ENCODE measurements at regions not wholly inside any gene's neighbourhood (a gene's known extent, or its start where the extent isn't known, plus 50 kb on each side); places are given as distances from the start of the nearest gene placed in this dataset.

DNA sequence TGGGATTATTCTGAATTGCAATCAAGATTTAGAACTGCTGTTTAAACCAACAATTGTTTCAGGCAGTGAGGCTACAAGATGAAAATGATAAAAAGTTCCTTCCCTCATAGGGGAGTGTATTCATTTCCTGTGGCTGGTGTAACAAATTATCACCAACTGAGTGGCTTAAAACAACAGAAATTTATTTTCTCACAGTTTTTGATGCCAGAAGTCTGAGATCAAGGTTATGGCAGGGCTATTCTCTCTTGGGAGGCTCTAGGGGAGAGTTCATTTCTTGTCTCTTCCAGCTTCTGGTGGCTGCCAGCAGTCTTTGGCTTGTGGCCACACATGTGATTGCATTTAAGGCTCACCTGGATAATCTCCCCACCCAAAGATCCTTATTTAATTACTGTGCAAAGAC lies 290.5 kb upstream of the ZSWIM2 start:
- DNase-seq (ENCODE audit: low read depth, low spot score): no peak

GRCh38 chr2:187138265-187138664 lies 289.3 kb upstream of the ZSWIM2 start:
- peak; percentile 61 for DNase-seq (ENCODE audit: low read depth, low spot score)

- DNase-seq (ENCODE audit: low read depth, low spot score): peak; percentile 92
Measured at GRCh38 chr2:187136646-187137045, 287.7 kb upstream of the ZSWIM2 start.

GRCh38 chr2:187134306-187134705 lies 285.3 kb upstream of the ZSWIM2 start:
- no peak for DNase-seq (ENCODE audit: low read depth, low spot score)

GRCh38 chr2:187129868-187130267 lies 280.9 kb upstream of the ZSWIM2 start:
- DNase-seq (ENCODE audit: low read depth, low spot score): no peak

DNA sequence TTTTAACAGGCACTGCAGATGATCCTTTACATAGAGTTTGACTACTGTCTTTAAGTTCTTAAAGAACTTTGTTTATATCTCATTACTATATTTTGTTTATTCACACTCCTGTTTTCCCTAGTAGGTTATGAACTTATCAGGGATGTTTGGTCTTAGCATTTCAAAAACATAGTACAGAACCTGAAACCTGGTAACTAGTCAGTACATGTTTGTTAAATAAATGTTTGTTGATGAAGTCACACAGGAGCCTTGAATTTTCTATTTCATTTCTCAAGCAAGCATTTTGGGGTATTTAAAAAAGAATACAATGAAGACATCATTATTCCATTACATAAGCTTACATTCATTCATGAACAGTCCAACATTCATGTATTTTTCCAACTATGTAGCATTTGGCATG lies 280.3 kb upstream of the ZSWIM2 start:
- DNase-seq (ENCODE audit: low read depth, low spot score): no peak

DNA sequence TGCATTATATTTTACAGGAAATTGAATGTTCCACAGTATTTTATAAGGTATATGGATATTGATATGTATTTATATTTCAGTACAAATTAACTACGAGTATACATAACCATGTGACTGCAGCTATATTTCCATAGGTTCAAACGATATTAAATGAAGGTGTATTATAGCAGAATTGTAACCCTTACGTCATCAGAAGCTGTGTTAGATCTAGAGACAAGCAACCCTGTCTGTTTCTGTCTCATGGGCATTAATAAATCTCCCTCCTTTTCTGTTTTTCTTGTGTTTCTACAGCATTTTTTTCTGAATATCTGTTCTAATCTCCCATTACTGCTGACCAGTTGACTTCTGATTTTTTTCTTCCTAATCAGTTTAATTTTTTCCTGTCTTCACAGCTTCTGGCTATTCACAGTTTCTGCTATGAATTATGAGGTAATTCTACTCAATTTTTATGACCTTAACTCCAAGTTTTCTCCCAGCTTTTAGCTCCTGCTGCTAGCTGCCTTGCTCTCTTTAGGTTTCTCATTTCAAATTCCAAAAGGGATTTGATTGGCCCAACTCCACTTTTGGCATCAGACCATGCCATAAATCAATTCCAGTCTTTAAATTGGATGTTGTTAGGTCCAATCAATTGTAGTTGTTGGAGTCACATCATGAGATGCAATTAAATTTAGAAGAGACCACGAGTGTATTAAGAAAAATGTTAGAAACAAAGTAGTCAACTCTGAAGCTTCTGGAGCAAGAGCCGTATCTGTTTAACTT lies 277.5 kb upstream of the ZSWIM2 start:
- no peak for DNase-seq (ENCODE audit: low read depth, low spot score)

DNA sequence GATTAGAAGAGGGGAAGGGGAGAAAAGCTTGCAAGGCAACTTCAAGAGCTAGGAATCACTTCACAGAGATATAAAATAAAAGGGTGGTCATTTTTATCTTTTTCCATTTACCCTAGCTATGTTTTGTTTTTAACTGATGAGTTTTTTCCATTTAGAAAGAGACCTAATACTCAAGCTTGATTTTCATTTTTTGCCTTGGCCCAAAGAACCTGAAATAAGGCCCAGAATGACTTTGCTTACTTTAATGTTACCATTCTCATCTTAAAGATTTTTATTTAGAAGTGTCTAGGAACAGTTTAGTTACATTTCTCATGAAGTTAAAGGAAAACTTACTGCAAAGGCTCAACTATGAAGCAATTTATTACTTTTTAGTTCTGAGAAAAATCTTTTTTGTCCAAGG lies 276.3 kb upstream of the ZSWIM2 start:
- no peak for DNase-seq (ENCODE audit: low read depth, low spot score)

- DNase-seq (ENCODE audit: low read depth, low spot score): no peak
Measured at GRCh38 chr2:187124529-187124928, 275.6 kb upstream of the ZSWIM2 start.

- DNase-seq (ENCODE audit: low read depth, low spot score): no peak
Measured at GRCh38 chr2:187118331-187119099, 269.5 kb upstream of the ZSWIM2 start.

- DNase-seq (ENCODE audit: low read depth, low spot score): no peak
Measured at GRCh38 chr2:187117483-187117882, 268.5 kb upstream of the ZSWIM2 start.

GRCh38 chr2:187115627-187116026 lies 266.7 kb upstream of the ZSWIM2 start:
- no peak for DNase-seq (ENCODE audit: low read depth, low spot score)

- no peak for DNase-seq (ENCODE audit: low read depth, low spot score)
Measured at GRCh38 chr2:187107001-187107400, 258.0 kb upstream of the ZSWIM2 start.

DNA sequence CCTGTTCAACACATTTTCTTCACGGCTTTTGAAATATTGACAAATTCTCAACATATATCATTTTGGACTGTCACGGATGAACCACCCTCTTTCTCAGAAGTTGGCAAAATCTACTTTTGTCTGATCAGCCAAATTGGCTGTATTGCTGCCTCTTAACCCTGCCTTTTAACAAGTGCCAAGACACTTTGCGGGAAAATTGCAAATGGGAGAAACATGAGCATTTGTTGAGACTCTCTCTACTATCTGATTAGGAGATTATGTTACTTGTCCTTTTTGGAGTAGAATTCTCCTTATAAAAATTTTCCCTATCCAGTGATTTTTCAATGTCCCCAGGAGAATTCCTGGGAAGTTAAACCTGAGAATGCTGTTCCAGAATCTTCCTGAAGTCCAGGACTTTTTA lies 256.2 kb upstream of the ZSWIM2 start:
- no peak for DNase-seq (ENCODE audit: low read depth, low spot score)

DNA sequence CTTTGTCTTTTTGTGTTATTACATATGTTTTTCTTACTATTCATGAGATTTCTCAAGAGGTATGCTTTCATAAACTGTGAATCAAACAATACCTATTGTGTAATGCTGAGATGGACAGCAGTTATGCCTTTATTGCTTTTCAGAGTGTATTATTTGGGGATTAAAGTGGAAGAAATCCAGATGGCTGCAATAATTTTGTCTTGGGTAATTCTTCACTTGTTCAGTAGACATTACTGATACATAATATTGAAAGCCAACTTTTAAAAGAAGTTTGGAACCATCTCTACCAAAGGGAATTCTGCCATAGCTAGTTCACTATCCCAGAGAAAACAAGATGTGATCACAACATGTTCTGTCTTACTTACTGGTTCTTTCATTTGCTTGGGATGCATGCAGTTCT lies 253.4 kb upstream of the ZSWIM2 start:
- DNase-seq (ENCODE audit: low read depth, low spot score): no peak

DNA sequence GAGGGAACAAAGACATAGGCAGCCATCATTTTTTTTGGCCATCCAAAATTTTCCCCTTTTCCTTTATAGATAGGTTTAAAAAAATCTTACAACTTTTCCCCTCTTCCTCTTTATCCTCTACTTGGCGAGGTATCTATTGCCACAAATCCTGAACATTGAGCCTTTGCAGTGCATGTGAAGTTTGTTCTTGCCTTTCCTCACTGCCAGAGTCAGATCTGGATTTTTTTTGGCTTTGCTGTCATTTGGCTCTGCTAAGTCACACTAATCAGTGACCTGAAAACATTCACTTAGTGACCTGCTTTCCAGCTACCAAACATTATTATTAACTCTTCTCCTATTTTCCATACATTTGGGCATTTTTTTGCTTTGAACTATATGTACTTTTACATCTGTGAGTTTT lies 249.2 kb upstream of the ZSWIM2 start:
- DNase-seq (ENCODE audit: low read depth, low spot score): no peak

GRCh38 chr2:187093771-187094412 lies 244.9 kb upstream of the ZSWIM2 start:
- DNase-seq (ENCODE audit: low read depth, low spot score): no peak

DNA sequence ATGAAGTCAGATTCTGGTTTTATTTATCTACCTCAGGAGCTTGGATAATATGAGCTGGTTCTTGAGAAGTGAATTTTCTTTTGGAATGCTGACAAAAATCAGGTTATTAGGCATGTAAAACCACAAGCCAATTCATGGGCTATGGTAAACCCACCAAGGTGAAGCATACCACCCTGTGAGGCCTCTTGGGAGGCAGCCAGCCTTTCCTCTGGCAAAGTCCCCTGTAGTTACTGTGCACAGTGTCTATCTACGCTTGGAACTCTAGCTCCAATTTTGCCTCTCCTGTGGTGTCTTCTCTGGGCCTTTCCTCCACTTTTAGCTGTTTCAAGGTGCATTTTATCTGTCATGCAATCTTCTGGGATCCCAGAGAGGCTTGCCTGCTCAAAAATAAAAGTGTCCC lies 242.7 kb upstream of the ZSWIM2 start:
- DNase-seq (ENCODE audit: low read depth, low spot score): no peak

DNA sequence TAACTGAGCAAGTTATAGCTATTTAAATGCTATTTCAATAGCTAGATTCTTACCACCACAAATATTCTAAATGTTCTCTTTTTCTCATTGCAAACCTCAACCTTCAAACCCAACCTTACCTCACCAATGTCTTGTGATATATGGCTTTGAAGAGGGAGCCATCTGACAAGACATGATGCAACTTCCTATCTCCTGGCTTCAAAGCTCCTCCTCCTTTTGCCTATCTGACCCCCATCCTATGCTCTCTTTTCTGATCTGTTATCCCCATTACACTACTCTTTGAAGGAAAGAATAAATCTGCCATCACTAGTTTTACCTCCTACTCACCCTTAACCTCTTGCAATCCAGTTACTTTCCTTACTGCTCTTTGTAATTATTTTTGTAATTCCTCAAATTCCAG lies 235.6 kb upstream of the ZSWIM2 start:
- no peak for DNase-seq (ENCODE audit: low read depth, low spot score)

DNA sequence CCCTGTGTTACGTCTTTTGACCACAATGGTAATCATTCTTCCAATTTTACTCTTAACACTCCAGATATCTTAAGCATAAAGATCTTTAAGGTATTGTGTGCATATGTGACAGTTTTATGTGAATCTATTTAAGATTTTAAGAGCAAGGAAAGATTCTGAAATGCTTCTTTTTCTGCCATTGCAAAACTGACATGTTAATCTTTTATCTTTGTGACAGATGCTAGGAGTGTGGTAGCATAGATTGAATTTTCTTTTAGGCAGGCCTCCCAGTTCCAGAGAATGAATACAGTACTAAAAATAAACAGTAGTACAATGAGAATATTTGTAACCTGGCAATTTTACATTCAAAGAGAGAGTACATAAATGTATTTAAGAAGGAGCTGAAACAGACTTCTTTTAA lies 232.5 kb upstream of the ZSWIM2 start:
- DNase-seq (ENCODE audit: low read depth, low spot score): no peak

DNA sequence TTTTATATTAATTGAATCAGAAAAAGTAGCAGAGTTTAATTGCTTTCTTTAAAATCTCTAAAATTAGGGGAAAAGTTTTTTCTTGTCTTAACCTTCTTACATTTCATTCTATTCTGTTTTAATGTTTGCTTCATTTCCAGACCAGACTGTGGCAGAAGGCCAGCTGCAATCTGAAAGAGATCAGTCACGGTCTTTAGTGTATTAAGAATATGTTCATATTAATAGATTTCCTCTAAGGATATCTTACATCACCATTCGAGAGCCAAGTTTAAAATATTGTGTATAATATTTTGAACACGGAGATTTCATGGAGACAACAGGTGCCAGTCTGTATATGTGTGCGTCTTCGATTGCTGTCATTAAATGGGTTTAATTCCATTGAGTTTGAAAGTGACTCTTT lies 230.9 kb upstream of the ZSWIM2 start:
- DNase-seq (ENCODE audit: low read depth, low spot score): no peak

- no peak for DNase-seq (ENCODE audit: low read depth, low spot score)
Measured at GRCh38 chr2:187078297-187078696, 229.3 kb upstream of the ZSWIM2 start.

DNA sequence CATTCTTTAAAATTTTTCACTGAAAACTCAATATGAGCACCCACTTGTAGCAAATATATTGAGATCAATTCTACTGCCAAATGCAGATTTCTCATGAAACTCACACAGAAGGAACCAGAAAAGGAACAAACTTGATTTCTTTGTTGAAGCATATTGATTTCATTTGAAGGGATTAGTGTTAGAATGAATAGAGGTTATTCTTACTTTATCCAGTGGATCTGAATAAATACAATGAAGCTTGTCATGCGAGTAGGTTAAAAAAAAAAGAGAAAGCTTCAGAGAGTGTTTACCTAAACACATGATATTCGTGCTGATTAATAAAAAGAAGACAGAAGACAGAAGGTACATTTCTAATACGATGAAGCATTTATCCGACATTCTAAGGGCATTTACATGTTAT lies 226.7 kb upstream of the ZSWIM2 start:
- DNase-seq (ENCODE audit: low read depth, low spot score): no peak

Data from pulmonary artery endothelial cell (primary cell).